ENCODE measurements at regions not wholly inside any gene's neighbourhood (a gene's known extent, or its start where the extent isn't known, plus 50 kb on each side); places are given as distances from the start of the nearest gene placed in this dataset.

GRCh38 chr18:56233595-56233994 is 404.8 kb downstream of the TXNL1 start:
- peaks cover 0 to 18% (median 1%) of the 10 kb centered on the region in 4 donors for H3K4me1 Mint-ChIP-seq
- no peak overlapping the region for H3K27ac Mint-ChIP-seq
- DNase-seq (no peak), ATAC-seq (no peak)
- peaks cover 2 to 17% (median 7%) of the 10 kb centered on the region in 5 donors for H3K27me3 Mint-ChIP-seq
- peaks cover 0 to 11% (median 0%) of the 10 kb centered on the region in 3 donors for H3K36me3 Mint-ChIP-seq
- POLR2A ChIA-PET, result no interaction called here
- peaks cover 2 to 36% (median 9%) of the 10 kb centered on the region in 9 donors for H3K9me3 Mint-ChIP-seq
- H3K4me3 Mint-ChIP-seq, result no peak overlapping the region

- POLR2A ChIA-PET, result no interaction called here
- Mint-ChIP-seq H3K9me3 (peaks cover 0 to 24% (median 7%) of the 10 kb centered on the region in 9 donors), H3K4me3 (no peak overlapping the region), H3K4me1 (no peaks in the 10 kb centered on the region), H3K27ac (no peak overlapping the region), H3K27me3 (peaks cover 0 to 12% (median 0%) of the 10 kb centered on the region in 5 donors), H3K36me3 (no peaks in the 10 kb centered on the region)
- DNase-seq, result no peak
- ATAC-seq, result no peak
Observed at GRCh38 chr18:56226025-56226424, 412.4 kb downstream of the TXNL1 start.

- H3K9me3 Mint-ChIP-seq, result peaks cover 0 to 20% (median 1%) of the 10 kb centered on the region in 9 donors
- DNase-seq, result no peak
- H3K36me3 Mint-ChIP-seq, result no peaks in the 10 kb centered on the region
- no peak overlapping the region for H3K4me3 Mint-ChIP-seq
- POLR2A ChIA-PET, result no interaction called here
- H3K27me3 Mint-ChIP-seq, result peaks cover 0 to 8% (median 0%) of the 10 kb centered on the region in 5 donors
- no peaks in the 10 kb centered on the region for H3K4me1 Mint-ChIP-seq
- no peak for ATAC-seq
- H3K27ac Mint-ChIP-seq, result no peak overlapping the region
Observed at GRCh38 chr18:56224669-56225561, 413.5 kb downstream of the TXNL1 start.

GRCh38 chr18:56221195-56222065 is 417.0 kb downstream of the TXNL1 start:
- H3K27me3 Mint-ChIP-seq, result peaks cover 0 to 7% (median 0%) of the 10 kb centered on the region in 5 donors
- ATAC-seq, result no peak

GRCh38 chr18:56217406-56217805 is 421.0 kb downstream of the TXNL1 start:
- DNase-seq, result no peak
- no peak overlapping the region for H3K4me3 Mint-ChIP-seq
- POLR2A ChIA-PET, result no interaction called here
- H3K27ac Mint-ChIP-seq, result no peak overlapping the region
- H3K9me3 Mint-ChIP-seq, result peaks cover 0 to 11% (median 0%) of the 10 kb centered on the region in 9 donors
- ATAC-seq, result no peak
- no peaks in the 10 kb centered on the region for H3K4me1 Mint-ChIP-seq
- peaks cover 0 to 14% (median 0%) of the 10 kb centered on the region in 5 donors for H3K27me3 Mint-ChIP-seq
- H3K36me3 Mint-ChIP-seq, result no peaks in the 10 kb centered on the region

More at GRCh38 chr18:56221195-56222065, 417.0 kb downstream of the TXNL1 start:
- DNase-seq, result no peak
- H3K27ac Mint-ChIP-seq, result no peak overlapping the region
- no peaks in the 10 kb centered on the region for H3K4me1 Mint-ChIP-seq
- no peak overlapping the region for H3K4me3 Mint-ChIP-seq
- POLR2A ChIA-PET, result no interaction called here
- no peaks in the 10 kb centered on the region for H3K36me3 Mint-ChIP-seq
- peaks cover 0 to 5% (median 0%) of the 10 kb centered on the region in 9 donors for H3K9me3 Mint-ChIP-seq

GRCh38 chr18:56214706-56215105 is 423.7 kb downstream of the TXNL1 start:
- peaks cover 0 to 11% (median 0%) of the 10 kb centered on the region in 9 donors for H3K9me3 Mint-ChIP-seq
- DNase-seq, result no peak
- peaks cover 0 to 2% (median 0%) of the 10 kb centered on the region in 4 donors for H3K4me1 Mint-ChIP-seq
- H3K36me3 Mint-ChIP-seq, result no peaks in the 10 kb centered on the region
- POLR2A ChIA-PET, result no interaction called here
- no peak overlapping the region for H3K4me3 Mint-ChIP-seq
- ATAC-seq, result no peak
- H3K27ac Mint-ChIP-seq, result no peak overlapping the region
- H3K27me3 Mint-ChIP-seq, result peaks cover 0 to 17% (median 0%) of the 10 kb centered on the region in 5 donors

- Mint-ChIP-seq H3K4me3 (no peak overlapping the region), H3K27me3 (peaks cover 0 to 17% (median 0%) of the 10 kb centered on the region in 5 donors), H3K36me3 (no peaks in the 10 kb centered on the region), H3K27ac (peak overlapping the region in 1 of 10 donors; percentile 69), H3K4me1 (peaks cover 0 to 6% (median under 1%) of the 10 kb centered on the region in 4 donors), H3K9me3 (peaks cover 0 to 11% (median 0%) of the 10 kb centered on the region in 9 donors)
- POLR2A ChIA-PET, result no interaction called here
- ATAC-seq, result no peak
- DNase-seq, result no peak
Observed at GRCh38 chr18:56210520-56210919, 427.9 kb downstream of the TXNL1 start.

GRCh38 chr18:56207989-56208388 is 430.4 kb downstream of the TXNL1 start:
- Mint-ChIP-seq H3K27ac (no peak overlapping the region), H3K27me3 (peaks cover 0 to 6% (median 0%) of the 10 kb centered on the region in 5 donors), H3K9me3 (peaks cover 0 to 4% (median 0%) of the 10 kb centered on the region in 9 donors), H3K36me3 (no peaks in the 10 kb centered on the region), H3K4me3 (no peak overlapping the region), H3K4me1 (peaks cover 0 to 6% (median under 1%) of the 10 kb centered on the region in 4 donors)
- no peak for ATAC-seq
- POLR2A ChIA-PET, result no interaction called here
- DNase-seq, result no peak

GRCh38 chr18:56204052-56204451 is 434.3 kb downstream of the TXNL1 start:
- ATAC-seq (no peak), DNase-seq (no peak)
- peaks cover 0 to 19% (median 0%) of the 10 kb centered on the region in 4 donors for H3K4me1 Mint-ChIP-seq
- POLR2A ChIA-PET, result no interaction called here
- H3K36me3 Mint-ChIP-seq, result no peaks in the 10 kb centered on the region
- no peak overlapping the region for H3K27ac Mint-ChIP-seq
- H3K4me3 Mint-ChIP-seq, result no peak overlapping the region
- no peaks in the 10 kb centered on the region for H3K27me3 Mint-ChIP-seq
- H3K9me3 Mint-ChIP-seq, result peaks cover 0 to 4% (median 0%) of the 10 kb centered on the region in 9 donors

- POLR2A ChIA-PET, result no interaction called here
- Mint-ChIP-seq H3K27ac (no peak overlapping the region), H3K4me3 (no peak overlapping the region), H3K36me3 (no peaks in the 10 kb centered on the region), H3K4me1 (peaks cover 0 to 18% (median 0%) of the 10 kb centered on the region in 4 donors), H3K27me3 (no peaks in the 10 kb centered on the region), H3K9me3 (peaks cover 0 to 4% (median 0%) of the 10 kb centered on the region in 9 donors)
- DNase-seq, result no peak
- no peak for ATAC-seq
Observed at GRCh38 chr18:56202678-56203077, 435.7 kb downstream of the TXNL1 start.

- peaks cover 0 to 2% (median 0%) of the 10 kb centered on the region in 9 donors for H3K9me3 Mint-ChIP-seq
- POLR2A ChIA-PET, result no interaction called here
- H3K36me3 Mint-ChIP-seq, result no peaks in the 10 kb centered on the region
- no peak for ATAC-seq
- DNase-seq, result no peak
- peaks cover 0 to 22% (median 0%) of the 10 kb centered on the region in 4 donors for H3K4me1 Mint-ChIP-seq
- H3K27me3 Mint-ChIP-seq, result no peaks in the 10 kb centered on the region
- H3K4me3 Mint-ChIP-seq, result no peak overlapping the region
- no peak overlapping the region for H3K27ac Mint-ChIP-seq
Observed at GRCh38 chr18:56200381-56200911, 437.9 kb downstream of the TXNL1 start.

GRCh38 chr18:56199580-56200330 is 438.6 kb downstream of the TXNL1 start:
- no peaks in the 10 kb centered on the region for H3K36me3 Mint-ChIP-seq
- H3K27ac Mint-ChIP-seq, result no peak overlapping the region
- DNase-seq (no peak), ATAC-seq (no peak)
- no peaks in the 10 kb centered on the region for H3K27me3 Mint-ChIP-seq
- H3K4me3 Mint-ChIP-seq, result no peak overlapping the region
- POLR2A ChIA-PET, result no interaction called here
- peaks cover 0 to 2% (median 0%) of the 10 kb centered on the region in 9 donors for H3K9me3 Mint-ChIP-seq
- H3K4me1 Mint-ChIP-seq, result peaks cover 0 to 22% (median 0%) of the 10 kb centered on the region in 4 donors
